Spleen (tissue), 7 donors: ENCODE measurements at regions not wholly inside any gene's neighbourhood (a gene's known extent, or its start where the extent isn't known, plus 50 kb on each side); places are given as distances from the start of the nearest gene placed in this dataset.

ENCODE experiments used
- CTCF ChIP-seq, 11 experiments: fragments of 200-600 bp in 7 of 11; fragments of 450-650 bp in 4 of 11; sonication (generic) in 4 of 11; IDR thresholded peaks in 8 of 11; conservative IDR thresholded peaks in 3 of 11; 1 replicate in 7 of 11; 2 replicates in 4 of 11; pipeline versions ENCODE4 v1.4.0 to v1.8.0; 2016 to 2021; ENCODE audit warnings: antibody characterized with exemption in 11 of 11, inconsistent platforms in 4 of 11, mild to moderate bottlenecking in 1 of 11
- POLR2A ChIP-seq, 3 donors: fragments of 450-650 bp; IDR thresholded peaks; one replicate each; pipeline ENCODE4 v1.5.1; 2017; ENCODE audit warnings: antibody characterized with exemption in 3 of 3, mild to moderate bottlenecking in 1 of 3
- POLR2AphosphoS5 ChIP-seq, 3 donors: sonication (generic); formaldehyde crosslinking; IDR thresholded peaks; one replicate each; pipeline ENCODE4 v1.5.1; 2017; ENCODE audit warnings: antibody characterized with exemption in 3 of 3
- donor health status: DM: no; HTN: no; CAD: no; lungs with moderate emphysema.
- donor health status: DM: no; HTN: no; CAD: no.
- donor health status: DM: no; HTN: no; CAD: no.

DNA sequence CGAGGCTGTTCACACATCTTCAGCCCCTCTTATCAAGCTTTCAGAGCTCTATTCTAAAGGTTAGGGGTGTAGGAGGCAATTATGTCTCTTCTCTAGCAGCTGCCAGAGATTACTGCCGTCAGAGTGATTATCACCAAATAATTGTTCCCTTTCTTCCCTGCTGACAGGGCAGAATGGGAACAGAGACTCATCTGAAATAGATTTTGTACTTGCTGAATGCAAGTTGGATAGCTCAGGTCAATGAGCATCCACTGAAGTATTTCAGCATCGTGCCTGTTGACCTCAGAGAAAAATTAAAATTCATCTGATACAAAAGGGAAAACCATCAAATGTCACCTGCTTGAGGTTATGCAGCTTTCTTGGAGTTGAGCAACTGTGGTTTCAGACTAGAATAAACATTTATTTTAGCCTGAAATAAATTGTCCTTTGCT lies 213.7 kb upstream of the MAP3K1 start:
- TF ChIP-seq CTCF (IDR thresholded peaks at IDR 0.05 in 8 of 11, conservative IDR thresholded peaks at IDR 0.05 in 3 of 11) (no peak), POLR2A (IDR thresholded peaks at IDR 0.05) (no peak), POLR2AphosphoS5 (IDR thresholded peaks at IDR 0.05) (no peak)
